ENCODE measurements at regions not wholly inside any gene's neighbourhood (a gene's known extent, or its start where the extent isn't known, plus 50 kb on each side); places are given as distances from the start of the nearest gene placed in this dataset.

DNA sequence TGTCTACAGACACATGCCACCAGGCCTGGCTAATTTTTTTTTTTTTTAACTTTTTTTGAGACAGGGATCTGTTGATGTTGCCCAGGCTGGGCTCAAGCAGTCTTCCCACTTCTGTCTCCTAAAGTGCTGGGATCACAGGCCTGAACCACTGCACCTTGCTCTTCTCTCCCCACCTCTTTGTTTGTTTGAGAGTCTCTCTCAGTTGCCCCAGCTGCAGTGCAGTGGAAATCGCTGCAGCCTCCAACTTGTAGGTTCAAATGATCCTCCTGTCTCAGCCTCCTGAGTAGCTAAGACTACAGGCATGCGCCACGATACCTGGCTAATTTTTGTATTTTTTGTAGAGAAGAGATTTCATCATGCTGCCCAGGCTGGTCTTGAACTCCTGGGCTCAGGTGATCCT is 115.6 kb downstream of the LARP7 start:
- Mint-ChIP-seq H3K27me3 (peaks cover 9% of the 10 kb centered on the region), H3K4me1 (no peaks in the 10 kb centered on the region), H3K9me3 (no peaks in the 10 kb centered on the region), H3K36me3 (no peaks in the 10 kb centered on the region), H3K4me3 (no peak overlapping the region), H3K27ac (no peak overlapping the region)
- ATAC-seq, result no peak

DNA sequence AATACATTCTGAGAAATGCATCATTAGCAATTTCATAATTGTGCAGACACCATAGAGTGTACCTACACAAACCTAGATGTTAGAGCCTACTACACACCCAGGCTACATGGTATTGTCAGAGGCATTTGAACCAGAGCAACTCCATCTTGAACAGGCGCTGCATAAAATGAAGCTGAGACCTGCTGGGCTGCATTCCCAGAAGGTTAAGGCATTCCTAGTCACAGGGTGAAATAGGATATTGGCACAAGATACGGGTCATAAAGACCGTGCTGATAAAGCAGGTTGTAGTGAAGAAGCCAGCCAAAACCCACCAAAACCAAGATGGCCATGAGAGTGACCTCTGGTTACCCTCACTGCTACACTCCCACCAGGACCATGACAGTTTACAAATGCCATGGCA is 116.4 kb downstream of the LARP7 start:
- Mint-ChIP-seq H3K36me3 (no peaks in the 10 kb centered on the region), H3K27me3 (peaks cover 9% of the 10 kb centered on the region), H3K27ac (no peak overlapping the region), H3K4me3 (no peak overlapping the region), H3K4me1 (no peaks in the 10 kb centered on the region), H3K9me3 (no peaks in the 10 kb centered on the region)
- no peak for ATAC-seq

DNA sequence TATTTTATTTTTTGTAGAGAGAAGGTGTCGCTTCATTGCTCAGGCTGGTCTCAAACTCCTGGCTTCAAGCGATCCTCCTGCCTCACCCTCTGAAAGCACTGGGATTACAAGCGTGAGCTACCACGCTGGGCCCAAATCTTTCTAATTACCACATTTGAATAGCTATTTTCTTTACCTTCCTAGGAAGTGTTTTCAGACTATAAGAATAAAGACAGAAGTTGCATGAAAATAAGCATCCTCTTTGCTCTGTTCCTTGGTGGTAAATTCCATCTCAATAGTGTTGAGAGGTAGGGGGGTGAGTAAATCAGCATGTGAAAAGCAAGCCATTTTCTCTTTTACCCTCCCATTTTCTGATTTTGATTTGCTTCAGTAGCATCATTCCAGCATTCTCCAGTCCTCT is 122.4 kb downstream of the LARP7 start:
- no peak for ATAC-seq
- Mint-ChIP-seq H3K9me3 (no peaks in the 10 kb centered on the region), H3K36me3 (no peaks in the 10 kb centered on the region), H3K27me3 (no peaks in the 10 kb centered on the region), H3K4me1 (no peaks in the 10 kb centered on the region), H3K4me3 (no peak overlapping the region), H3K27ac (no peak overlapping the region)

DNA sequence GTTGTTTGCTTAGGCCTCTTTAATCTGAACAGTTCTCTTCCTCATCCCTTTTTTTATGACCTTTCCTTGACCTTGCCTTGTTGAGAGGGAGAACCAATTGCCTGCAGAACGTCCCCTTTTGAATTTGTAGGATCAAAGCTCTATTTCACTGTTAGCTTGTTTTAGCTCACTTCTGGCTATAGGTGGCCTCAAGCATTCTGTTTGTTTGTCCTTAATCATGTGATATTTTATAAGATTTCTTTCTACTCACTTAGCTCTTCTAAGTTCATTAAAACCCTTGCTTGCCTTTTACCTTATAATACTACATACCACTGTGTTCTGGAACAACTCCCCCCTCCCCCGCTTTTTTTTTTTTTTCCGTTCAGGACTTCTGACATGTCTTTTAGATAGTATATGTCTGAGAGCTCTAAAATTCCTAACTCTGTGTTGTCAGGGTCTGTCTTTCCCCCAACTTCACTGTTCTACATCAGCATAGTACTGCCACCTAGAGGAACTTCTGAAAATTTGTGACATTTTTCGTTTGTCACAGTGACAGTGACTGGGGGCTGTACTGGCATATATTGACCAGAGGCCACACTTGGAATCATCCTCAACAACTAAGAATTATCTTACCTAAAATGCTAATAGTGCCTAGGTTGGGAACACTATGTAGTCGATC is 128.5 kb downstream of the LARP7 start:
- Mint-ChIP-seq H3K4me3 (no peak overlapping the region), H3K27ac (peak overlapping the region; percentile 61), H3K4me1 (peaks cover 6% of the 10 kb centered on the region), H3K36me3 (no peaks in the 10 kb centered on the region), H3K9me3 (no peaks in the 10 kb centered on the region), H3K27me3 (no peaks in the 10 kb centered on the region)
- ATAC-seq, result no peak

DNA sequence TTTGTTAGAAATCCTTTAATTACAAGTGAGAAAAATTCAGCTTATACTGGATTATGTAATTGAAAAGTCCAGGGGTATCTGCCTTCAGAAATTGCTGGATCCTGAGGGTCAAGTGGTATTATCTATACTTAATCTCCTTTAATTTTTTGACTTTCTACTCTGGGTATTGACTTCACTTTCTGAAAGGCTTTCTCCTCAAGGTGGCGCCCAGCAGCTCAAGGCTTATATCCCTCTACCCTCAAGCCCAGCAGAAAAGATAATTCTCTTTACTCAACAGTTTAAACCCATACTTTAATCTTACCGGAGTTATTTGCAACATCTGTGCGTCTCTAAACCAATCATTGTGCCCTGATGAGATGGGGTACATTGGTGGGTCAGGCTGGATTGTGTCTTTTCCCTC is 129.5 kb downstream of the LARP7 start:
- H3K36me3 Mint-ChIP-seq, result no peaks in the 10 kb centered on the region
- H3K4me3 Mint-ChIP-seq, result no peak overlapping the region
- no peak overlapping the region for H3K27ac Mint-ChIP-seq
- no peaks in the 10 kb centered on the region for H3K9me3 Mint-ChIP-seq
- no peaks in the 10 kb centered on the region for H3K27me3 Mint-ChIP-seq
- ATAC-seq, result no peak
- peaks cover 6% of the 10 kb centered on the region for H3K4me1 Mint-ChIP-seq

DNA sequence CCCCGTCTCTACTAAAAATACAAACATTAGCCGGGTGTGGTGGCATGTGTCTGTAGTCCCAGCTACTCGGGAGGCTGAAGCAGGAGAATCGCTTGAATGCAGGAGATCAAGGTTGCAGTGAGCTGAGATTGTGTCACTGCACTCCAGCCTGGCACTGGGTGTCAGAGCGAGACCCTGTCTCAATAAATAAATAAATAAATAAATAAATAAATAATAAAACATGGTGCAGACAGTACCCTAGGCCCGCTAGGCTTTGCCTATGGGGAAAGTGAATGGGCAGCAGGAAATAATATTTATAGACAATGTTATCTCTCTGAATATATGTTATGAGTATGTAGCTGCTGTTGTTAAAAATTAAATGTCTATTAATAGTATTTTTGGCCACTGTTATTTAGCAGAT is 130.4 kb downstream of the LARP7 start:
- peaks cover 6% of the 10 kb centered on the region for H3K4me1 Mint-ChIP-seq
- no peaks in the 10 kb centered on the region for H3K36me3 Mint-ChIP-seq

DNA sequence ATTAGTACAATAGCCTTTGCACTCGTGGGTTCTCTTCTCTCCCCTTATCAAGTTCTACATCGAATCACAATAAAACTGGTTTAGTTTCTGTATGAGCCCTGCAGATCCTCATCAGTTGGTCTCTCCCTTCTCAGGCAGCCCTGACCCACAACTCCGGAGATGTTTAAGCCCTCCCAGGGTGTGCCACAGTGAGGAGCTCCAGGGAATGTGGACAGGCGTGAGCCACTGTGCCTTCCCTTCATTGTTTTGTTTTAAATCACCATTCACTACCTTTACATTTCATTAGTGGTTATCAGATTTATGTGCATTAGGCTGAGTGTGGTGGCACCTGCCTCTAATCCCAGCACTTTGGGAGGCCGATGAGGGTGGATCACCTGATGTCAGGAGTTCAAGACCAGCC is 133.2 kb downstream of the LARP7 start:
- Mint-ChIP-seq H3K27ac (no peak overlapping the region), H3K9me3 (no peaks in the 10 kb centered on the region), H3K27me3 (no peaks in the 10 kb centered on the region), H3K4me3 (no peak overlapping the region), H3K4me1 (peaks cover 6% of the 10 kb centered on the region), H3K36me3 (no peaks in the 10 kb centered on the region)
- no peak for ATAC-seq

More for the DNA sequence above, 130.4 kb downstream of the LARP7 start:
- ATAC-seq, result no peak
- no peaks in the 10 kb centered on the region for H3K27me3 Mint-ChIP-seq
- no peak overlapping the region for H3K27ac Mint-ChIP-seq
- no peak overlapping the region for H3K4me3 Mint-ChIP-seq
- H3K9me3 Mint-ChIP-seq, result no peaks in the 10 kb centered on the region

DNA sequence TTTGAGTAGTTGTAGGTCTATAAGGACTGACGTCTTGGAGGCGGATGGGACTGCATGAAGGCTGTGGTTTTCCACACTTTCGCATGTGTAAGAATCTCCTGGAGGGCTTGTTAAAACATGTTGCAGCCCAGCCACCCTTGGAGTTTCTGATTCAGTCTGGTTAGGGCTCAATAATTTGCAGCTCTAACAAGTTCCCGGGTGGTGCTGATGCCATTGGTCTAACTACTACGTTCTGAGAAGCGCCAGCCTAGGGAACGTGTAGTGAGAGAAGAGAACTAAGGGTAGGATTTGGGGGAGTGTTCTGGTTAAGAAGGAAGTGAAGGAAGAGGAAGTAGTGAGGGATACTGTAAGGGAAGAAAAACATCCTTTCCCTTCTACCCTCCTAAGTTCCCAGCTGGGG is 138.9 kb downstream of the LARP7 start:
- H3K36me3 Mint-ChIP-seq, result no peaks in the 10 kb centered on the region
- no peak overlapping the region for H3K27ac Mint-ChIP-seq
- no peaks in the 10 kb centered on the region for H3K4me1 Mint-ChIP-seq
- no peak overlapping the region for H3K4me3 Mint-ChIP-seq
- no peaks in the 10 kb centered on the region for H3K9me3 Mint-ChIP-seq
- no peaks in the 10 kb centered on the region for H3K27me3 Mint-ChIP-seq
- ATAC-seq, result no peak

DNA sequence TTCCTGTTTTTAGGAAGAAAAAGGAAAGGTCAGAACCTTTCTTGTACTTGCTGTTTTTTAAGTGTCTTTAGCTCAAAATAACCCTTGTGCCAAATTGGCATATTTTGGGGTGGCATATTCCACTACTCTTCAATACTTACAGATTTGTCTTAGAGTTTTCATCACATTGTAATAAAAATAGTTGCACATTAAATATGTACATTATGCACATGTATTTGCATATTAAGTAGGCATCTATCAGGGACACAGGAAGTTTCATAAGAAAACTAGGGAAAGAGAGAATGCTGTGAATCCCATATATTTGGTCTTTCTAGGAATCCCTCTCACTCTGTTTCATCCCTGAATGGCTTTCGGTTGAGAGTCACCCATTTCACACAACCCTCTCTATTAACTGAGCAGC is 139.6 kb downstream of the LARP7 start:
- no peak overlapping the region for H3K4me3 Mint-ChIP-seq
- no peaks in the 10 kb centered on the region for H3K27me3 Mint-ChIP-seq
- ATAC-seq, result no peak
- H3K27ac Mint-ChIP-seq, result no peak overlapping the region
- H3K9me3 Mint-ChIP-seq, result no peaks in the 10 kb centered on the region
- H3K4me1 Mint-ChIP-seq, result no peaks in the 10 kb centered on the region
- H3K36me3 Mint-ChIP-seq, result no peaks in the 10 kb centered on the region

DNA sequence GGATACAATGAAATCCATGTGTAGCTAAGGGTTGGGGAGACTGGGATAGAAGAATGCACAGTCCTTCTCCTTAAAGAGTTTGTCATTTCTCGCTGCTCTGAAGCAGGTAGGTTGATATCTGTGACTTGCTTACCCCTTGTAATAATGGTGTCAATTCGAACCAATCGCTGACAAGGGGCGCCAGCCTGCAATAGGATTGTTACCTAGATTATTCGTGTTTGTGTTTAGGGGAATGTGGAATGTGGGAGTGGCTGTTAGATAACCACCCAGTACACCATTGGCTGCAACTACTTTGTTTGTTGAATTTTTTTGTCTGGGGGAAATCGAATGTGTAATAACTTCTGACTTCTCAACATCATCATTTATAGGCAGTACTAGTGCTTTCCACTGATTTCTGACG is 141.6 kb downstream of the LARP7 start:
- ATAC-seq, result no peak
- Mint-ChIP-seq H3K27me3 (no peaks in the 10 kb centered on the region), H3K9me3 (no peaks in the 10 kb centered on the region), H3K4me1 (no peaks in the 10 kb centered on the region), H3K27ac (no peak overlapping the region), H3K4me3 (no peak overlapping the region), H3K36me3 (no peaks in the 10 kb centered on the region)

DNA sequence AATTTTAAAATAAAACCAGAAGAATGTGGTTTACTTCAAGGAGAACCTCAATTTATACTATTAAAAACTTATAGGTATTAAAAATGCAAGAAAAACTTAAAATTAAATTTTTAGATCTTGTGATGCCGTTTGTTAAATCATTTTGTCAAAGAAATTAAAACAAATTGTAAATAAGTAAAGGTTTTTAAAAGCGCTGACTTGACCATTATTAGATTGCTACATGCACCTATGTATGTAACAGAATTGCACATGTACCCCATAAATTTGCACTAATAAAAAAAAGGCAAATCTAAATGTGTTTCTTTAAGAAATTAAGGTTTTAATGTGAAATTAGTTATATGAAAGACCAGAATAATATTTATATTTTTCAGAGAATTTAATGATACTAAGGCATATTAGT is 156.1 kb downstream of the LARP7 start:
- Mint-ChIP-seq H3K27ac (no peak overlapping the region), H3K9me3 (no peaks in the 10 kb centered on the region), H3K4me1 (no peaks in the 10 kb centered on the region), H3K4me3 (no peak overlapping the region), H3K36me3 (no peaks in the 10 kb centered on the region), H3K27me3 (no peaks in the 10 kb centered on the region)
- no peak for ATAC-seq

DNA sequence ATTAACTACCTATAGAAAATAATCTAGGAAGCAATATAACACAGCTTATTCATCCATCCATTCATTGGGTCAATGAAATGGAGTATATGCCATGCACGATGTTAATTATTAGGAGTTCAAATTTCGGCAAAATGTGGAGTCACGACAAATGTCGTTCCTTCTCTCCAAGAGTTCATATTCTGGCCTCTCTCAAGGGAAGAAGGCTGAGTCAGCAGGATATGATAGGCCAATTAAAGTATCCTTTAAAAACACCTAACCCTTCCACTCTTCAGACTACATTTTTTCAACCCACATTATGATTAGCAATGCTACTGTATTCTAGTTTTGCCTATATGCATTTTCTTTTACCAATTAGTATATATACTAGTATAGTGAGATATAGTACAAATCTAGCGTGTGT is 163.1 kb downstream of the LARP7 start:
- no peak overlapping the region for H3K27ac Mint-ChIP-seq
- H3K27me3 Mint-ChIP-seq, result peaks cover 14% of the 10 kb centered on the region
- H3K4me1 Mint-ChIP-seq, result no peaks in the 10 kb centered on the region
- no peak for ATAC-seq
- H3K4me3 Mint-ChIP-seq, result no peak overlapping the region
- no peaks in the 10 kb centered on the region for H3K9me3 Mint-ChIP-seq
- H3K36me3 Mint-ChIP-seq, result no peaks in the 10 kb centered on the region

DNA sequence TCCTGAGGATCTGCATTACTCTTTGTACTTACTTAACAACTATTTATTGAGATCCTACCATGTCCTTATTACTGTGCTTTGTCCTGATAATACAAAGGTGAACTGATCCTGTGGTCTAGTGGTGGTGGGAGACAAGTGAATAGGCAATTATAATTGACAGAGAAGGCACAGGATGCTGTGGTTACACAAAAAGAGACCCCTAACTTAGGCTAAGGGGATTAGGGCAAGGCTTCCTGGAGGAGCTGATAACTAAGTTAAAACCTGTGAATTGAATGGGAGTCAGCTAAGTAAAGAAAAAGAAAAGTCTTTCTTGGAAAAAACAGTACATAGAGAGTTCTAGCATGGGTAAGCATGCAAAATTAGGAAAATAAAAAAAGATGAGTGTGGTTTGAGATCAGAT is 164.4 kb downstream of the LARP7 start:
- H3K4me3 Mint-ChIP-seq, result no peak overlapping the region
- ATAC-seq, result no peak

DNA sequence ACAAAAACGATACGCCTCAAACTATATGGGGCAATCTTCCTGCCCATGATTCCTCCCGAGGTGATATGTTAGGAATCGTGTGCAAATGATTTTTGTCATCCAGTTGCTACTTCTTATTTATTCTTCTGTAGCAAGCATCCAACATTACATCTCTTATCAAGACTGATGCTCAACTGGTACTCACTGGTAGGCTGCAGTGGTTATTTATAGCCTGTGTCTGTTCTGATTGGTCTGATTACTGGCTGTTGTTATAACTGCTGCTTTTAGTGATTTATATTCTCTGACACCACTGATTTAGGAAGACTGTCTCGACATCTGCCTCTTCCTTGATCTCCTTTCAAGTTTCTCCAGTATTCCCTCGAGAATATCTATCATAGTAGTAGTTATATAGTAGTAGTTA is 165.8 kb downstream of the LARP7 start:
- Mint-ChIP-seq H3K27ac (no peak overlapping the region), H3K9me3 (no peaks in the 10 kb centered on the region), H3K4me1 (no peaks in the 10 kb centered on the region), H3K36me3 (no peaks in the 10 kb centered on the region), H3K4me3 (no peak overlapping the region), H3K27me3 (peaks cover 14% of the 10 kb centered on the region)
- no peak for ATAC-seq

More for the DNA sequence above, 164.4 kb downstream of the LARP7 start:
- H3K27me3 Mint-ChIP-seq, result peaks cover 14% of the 10 kb centered on the region
- no peak overlapping the region for H3K27ac Mint-ChIP-seq
- H3K9me3 Mint-ChIP-seq, result no peaks in the 10 kb centered on the region
- H3K4me1 Mint-ChIP-seq, result no peaks in the 10 kb centered on the region
- H3K36me3 Mint-ChIP-seq, result no peaks in the 10 kb centered on the region

DNA sequence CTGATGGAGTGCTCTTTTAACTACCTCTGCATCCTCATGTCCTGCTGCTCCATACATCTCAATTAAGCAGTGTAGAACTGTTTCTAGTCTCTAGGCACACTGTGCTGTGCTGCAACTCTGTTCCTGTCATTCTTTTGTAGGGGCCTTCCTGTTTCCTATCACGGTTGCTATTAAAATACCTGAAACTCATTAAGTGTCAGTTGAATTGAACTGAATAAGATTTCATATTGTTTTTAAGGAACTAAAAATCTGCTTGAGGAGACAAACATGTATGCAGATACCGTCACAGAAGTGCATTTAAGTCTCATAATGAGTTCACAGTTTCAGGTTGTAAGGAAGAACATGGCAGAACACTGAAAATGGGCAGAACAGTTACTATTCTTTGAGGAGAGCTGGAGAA is 170.1 kb downstream of the LARP7 start:
- H3K9me3 Mint-ChIP-seq, result no peaks in the 10 kb centered on the region
- H3K27me3 Mint-ChIP-seq, result peaks cover 3% of the 10 kb centered on the region
- H3K27ac Mint-ChIP-seq, result no peak overlapping the region
- no peaks in the 10 kb centered on the region for H3K36me3 Mint-ChIP-seq
- no peaks in the 10 kb centered on the region for H3K4me1 Mint-ChIP-seq
- H3K4me3 Mint-ChIP-seq, result no peak overlapping the region
- ATAC-seq, result peak; percentile 45

DNA sequence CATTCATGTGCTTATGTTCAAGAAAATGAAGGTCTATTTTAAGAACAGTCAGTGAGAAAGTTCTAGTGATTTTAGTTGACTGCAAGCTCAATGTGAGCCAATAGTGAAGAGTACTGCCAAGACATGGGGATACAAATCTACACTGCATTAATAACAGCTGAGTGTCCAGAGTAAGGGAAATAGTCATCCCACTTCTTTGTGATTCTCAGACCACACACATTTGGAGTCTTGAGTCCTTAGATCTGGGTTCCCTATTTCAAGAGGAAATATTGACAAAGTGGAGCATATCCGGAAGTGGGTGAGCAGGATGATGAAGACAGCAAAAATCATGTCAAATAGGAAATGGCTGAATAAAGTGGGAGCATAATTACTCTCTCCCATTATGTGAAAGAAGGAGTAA is 171.1 kb downstream of the LARP7 start:
- no peak overlapping the region for H3K4me3 Mint-ChIP-seq
- ATAC-seq, result no peak
- H3K27me3 Mint-ChIP-seq, result no peaks in the 10 kb centered on the region
- H3K36me3 Mint-ChIP-seq, result no peaks in the 10 kb centered on the region
- H3K27ac Mint-ChIP-seq, result no peak overlapping the region
- no peaks in the 10 kb centered on the region for H3K9me3 Mint-ChIP-seq
- H3K4me1 Mint-ChIP-seq, result no peaks in the 10 kb centered on the region

DNA sequence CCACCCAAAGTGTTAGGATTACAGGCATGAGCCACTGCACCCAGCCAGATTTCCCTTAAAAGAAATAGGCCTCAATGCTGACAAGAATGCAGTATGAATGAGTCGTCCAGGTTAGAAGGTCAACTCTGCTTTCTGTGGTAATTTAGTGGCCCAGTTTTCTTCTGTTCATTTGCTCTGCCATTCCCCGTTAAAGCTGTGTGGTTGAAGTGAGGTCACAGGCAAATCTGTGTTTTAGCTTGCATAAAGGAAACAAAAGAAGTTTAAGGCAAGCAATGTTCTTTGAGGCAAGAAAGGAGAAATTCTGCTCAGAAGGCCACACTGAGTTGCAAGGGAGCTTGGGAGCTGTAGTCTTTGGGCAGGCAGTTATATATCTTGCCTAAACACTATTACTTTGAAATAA is 176.8 kb downstream of the LARP7 start:
- no peak overlapping the region for H3K4me3 Mint-ChIP-seq
- H3K9me3 Mint-ChIP-seq, result no peaks in the 10 kb centered on the region
- ATAC-seq, result peak; percentile 53
- no peaks in the 10 kb centered on the region for H3K27me3 Mint-ChIP-seq
- H3K27ac Mint-ChIP-seq, result no peak overlapping the region
- no peaks in the 10 kb centered on the region for H3K36me3 Mint-ChIP-seq
- H3K4me1 Mint-ChIP-seq, result peaks cover 13% of the 10 kb centered on the region
